Astrocyte (in vitro differentiated cells and primary cell): ENCODE measurements at regions not wholly inside any gene's neighbourhood (a gene's known extent, or its start where the extent isn't known, plus 50 kb on each side); places are given as distances from the start of the nearest gene placed in this dataset.

Experiments
- CTCF ChIP-seq: IDR thresholded peaks from 2 replicates; pipeline ENCODE4 v1.5.1; 2011; ENCODE audit warnings: low read depth, mild to moderate bottlenecking, inconsistent platforms, low read length, moderate library complexity; ENCODE audit not compliant: insufficient read depth
- EZH2 ChIP-seq: IDR thresholded peaks from 2 replicates; pipeline ENCODE4 v1.6.1; 2012; ENCODE audit warnings: mild to moderate bottlenecking, low read length, inconsistent platforms; ENCODE audit not compliant: insufficient read depth

GRCh38 chr13:39201180-39201579 is 162.9 kb downstream of the NHLRC3 start:
- TF ChIP-seq CTCF: no peak
- TF ChIP-seq EZH2: no peak
